NCI-H2171 treated with DMSO at 0.1 percent for 48 hours (cell line): ENCODE measurements at regions not wholly inside any gene's neighbourhood (a gene's known extent, or its start where the extent isn't known, plus 50 kb on each side); places are given as distances from the start of the nearest gene placed in this dataset.

Experiments used
- DNase-seq: peaks from one replicate; lab custom pipeline; 2025; lab: John Stamatoyannopoulos, UW

DNA sequence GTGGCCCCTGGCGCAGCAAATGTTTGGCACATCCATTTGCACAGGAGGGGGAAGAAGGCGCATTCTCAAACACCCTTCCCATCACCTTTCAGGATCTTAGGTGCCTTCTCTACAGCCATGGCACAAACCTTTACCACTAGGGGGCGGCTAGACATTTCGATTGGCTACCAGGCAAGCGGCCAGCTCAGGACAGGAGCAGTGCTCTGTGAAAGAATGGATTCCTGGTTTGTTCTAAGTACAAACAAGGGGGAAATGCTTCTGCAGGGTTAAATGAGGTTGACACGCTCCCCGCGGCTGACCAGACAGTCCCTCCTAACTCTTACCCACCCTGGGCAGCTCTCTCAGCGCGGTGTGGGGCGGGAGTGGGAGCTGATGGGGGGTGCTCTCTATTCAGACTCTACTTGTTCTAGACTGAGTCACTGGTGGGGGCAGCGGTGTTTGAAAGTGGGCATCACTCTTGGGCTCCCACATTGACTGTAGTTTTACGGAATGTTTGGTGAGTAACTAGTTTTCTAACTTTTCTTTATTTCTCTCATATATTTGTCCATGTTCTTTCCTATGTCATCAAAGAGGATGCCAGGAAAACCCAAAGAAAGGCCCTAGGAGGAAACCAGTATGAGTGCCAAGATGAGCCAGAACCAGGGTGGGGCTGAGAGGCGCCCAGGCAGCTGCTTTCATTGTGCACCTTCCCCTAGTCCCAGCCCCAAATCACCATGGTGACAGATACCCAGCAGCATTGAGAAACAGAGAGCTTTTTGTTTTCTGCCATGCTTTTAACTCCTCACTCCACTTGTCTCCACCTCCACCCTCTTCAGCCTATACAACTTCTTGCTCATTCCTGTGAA, 61.4 kb upstream of the GPR158 start:
- DNase-seq, result peak; percentile 44

DNA sequence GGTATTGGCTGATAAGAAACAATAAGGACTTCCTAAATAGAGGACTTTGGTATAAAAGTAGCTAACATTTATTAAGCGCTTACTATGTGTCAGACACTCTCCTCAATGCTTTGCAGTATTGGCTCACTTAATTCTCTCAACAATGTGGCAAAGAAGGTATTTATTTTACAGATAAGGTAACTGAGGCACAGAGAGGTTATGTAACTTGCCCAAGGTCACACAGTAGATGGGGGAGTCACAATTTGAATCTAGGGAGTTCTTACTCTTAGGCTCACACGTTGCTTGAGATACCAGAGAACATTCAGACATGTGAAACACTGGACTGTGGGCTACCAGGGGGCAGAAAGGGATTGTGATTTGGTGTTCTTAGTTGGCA, 60.8 kb upstream of the GPR158 start:
- DNase-seq, result no peak

DNA sequence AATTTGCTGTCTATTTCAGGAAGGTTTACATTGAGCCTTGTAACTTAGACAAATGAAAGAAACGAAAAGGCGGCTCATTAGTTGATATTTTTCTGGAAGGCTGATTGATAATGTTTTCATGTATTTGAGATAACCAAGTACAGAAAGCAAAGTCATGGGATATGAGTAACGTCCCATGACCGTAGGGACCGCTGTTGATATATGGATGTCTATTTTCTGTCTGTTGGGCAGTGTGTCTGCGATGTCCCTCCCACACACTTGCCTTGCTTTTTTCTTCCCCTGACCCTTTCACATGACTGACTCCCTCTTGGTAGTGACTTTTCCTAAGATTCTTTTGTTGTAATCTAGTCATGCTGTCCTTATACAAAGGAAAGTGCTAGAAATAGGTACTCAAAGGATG, 57.0 kb upstream of the GPR158 start:
- no peak for DNase-seq

GRCh38 chr10:25120188-25120587, 54.6 kb upstream of the GPR158 start:
- DNase-seq, result no peak
